GM19043 (cell line): ENCODE measurements at regions not wholly inside any gene's neighbourhood (a gene's known extent, or its start where the extent isn't known, plus 50 kb on each side); places are given as distances from the start of the nearest gene placed in this dataset.

Experiments
- ATAC-seq: cut with Tn5 transposase; IDR thresholded peaks from one replicate; pipeline ENCODE4 v1.9.1; 2021; ENCODE audit warnings: low read depth; ENCODE audit not compliant: unreplicated experiment

DNA sequence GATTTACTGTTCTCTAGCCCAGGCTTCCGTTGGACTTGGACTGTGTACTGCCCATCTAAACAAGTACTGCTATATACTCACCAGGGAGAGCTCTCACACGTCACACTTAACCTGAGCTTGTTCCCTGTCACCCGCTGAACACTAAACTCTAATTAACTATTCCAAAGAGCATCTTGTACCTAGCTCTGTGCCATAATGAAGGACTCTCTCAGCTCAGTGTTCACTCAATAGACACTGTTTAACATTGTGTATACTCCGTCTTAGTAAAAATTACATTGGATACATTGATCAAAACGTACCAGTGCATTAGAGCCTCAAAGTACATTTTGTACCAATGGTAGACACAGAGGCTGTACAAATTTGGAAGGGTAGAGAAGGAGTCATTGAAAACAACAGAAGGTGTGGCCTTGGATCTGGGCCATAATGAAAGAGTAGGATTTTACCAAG lies 55.4 kb upstream of the EPHA7 start:
- no peak for ATAC-seq

DNA sequence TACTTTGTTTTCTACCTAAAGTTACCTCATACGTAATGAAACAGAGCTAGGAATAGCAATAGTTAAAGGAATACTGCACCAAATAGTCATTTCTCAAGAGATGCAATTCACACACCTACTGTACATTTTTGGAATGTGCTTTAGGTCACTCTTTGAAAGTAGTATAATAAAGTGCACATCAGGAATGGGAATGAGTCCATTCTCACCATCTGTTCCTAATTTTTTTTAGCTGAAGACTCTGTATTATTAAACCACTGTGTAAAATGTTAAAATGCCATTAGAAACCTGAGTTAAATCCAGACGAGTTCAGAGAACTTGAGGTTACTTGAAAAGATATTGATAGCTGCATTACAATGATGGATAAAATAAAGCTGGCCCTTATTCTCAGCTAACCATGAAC lies 51.9 kb upstream of the EPHA7 start:
- no peak for ATAC-seq
